ENCODE measurements at regions not wholly inside any gene's neighbourhood (a gene's known extent, or its start where the extent isn't known, plus 50 kb on each side); places are given as distances from the start of the nearest gene placed in this dataset.
"Not testable (repeated sequence)": the region's sequence is repeated elsewhere in the genome, so short reads cannot be mapped to it uniquely, and the experiment has no call there.

DNA sequence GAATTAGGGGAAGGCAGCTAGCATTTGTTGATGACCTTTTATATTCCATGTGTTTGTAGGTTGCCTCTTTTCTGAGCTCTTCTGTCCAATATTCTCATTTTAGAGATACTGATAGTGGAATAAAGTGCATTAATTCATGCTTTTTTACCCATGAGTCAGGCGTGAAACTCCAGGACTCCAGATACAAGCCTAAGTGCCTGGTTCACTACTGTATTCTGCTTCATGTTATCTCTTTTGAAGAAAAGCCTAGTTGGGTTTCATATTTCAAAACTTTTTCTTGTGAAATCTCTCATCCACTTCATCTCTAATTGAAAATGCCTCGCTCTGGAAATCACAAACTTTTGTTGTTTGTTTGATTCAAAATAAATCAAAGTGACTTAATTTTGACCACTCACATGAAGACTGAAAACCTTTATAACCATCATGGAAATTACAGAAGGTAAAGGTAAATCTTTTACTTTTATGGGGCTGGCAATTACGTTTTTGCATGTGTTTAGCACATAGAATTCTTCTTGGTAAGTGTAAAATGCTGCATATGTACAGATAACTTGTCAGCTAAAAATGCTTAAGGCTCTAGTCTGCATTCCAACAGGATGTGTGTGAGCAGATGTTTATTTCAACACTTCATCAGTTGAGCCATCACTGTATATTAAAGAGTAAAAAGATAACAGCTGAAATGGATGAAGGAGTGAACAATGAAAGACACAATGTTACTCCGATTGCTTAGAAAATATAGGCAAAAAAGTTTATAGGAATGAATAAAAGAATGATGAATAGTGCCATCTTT, 961.8 kb upstream of the CELF2 start:
- Histone ChIP-seq H3K4me3 (no peak overlapping the region), H3K4me1 (no peaks in the 10 kb centered on the region), H3K27me3 (no peaks in the 10 kb centered on the region), H3K9me3 (no peaks in the 10 kb centered on the region), H3K36me3 (no peaks in the 10 kb centered on the region), H3K27ac (no peak overlapping the region)
- TF ChIP-seq POLR2A (IDR thresholded peaks at IDR 0.05): no peak
- TF ChIP-seq, protein P1, sequence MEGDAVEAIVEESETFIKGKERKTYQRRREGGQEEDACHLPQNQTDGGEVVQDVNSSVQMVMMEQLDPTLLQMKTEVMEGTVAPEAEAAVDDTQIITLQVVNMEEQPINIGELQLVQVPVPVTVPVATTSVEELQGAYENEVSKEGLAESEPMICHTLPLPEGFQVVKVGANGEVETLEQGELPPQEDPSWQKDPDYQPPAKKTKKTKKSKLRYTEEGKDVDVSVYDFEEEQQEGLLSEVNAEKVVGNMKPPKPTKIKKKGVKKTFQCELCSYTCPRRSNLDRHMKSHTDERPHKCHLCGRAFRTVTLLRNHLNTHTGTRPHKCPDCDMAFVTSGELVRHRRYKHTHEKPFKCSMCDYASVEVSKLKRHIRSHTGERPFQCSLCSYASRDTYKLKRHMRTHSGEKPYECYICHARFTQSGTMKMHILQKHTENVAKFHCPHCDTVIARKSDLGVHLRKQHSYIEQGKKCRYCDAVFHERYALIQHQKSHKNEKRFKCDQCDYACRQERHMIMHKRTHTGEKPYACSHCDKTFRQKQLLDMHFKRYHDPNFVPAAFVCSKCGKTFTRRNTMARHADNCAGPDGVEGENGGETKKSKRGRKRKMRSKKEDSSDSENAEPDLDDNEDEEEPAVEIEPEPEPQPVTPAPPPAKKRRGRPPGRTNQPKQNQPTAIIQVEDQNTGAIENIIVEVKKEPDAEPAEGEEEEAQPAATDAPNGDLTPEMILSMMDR (IDR thresholded peaks at IDR 0.05): no peak
- DNase-seq: no peak

DNA sequence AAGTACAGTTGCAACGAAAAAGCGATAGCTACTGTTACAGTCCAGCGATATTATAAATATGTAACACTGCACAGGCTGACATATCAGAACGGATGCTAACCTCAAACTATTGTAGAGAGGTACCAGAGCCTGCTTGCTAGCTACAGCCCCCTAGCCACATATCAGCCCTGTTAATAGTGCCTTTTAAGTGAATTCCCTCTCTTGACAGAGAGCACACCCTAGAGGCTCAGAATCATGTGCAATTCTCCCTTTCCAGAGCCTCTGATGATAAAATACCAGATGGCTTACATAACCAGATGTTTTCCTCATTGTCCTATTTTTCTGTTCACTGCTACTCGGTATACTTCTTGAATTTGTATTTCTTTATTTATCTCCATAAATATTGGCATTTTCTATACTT, 960.7 kb upstream of the CELF2 start:
- no peaks in the 10 kb centered on the region for H3K36me3 ChIP-seq
- H3K9me3 ChIP-seq: no peaks in the 10 kb centered on the region
- no peak overlapping the region for H3K27ac ChIP-seq
- no peak overlapping the region for H3K4me3 ChIP-seq
- no peaks in the 10 kb centered on the region for H3K27me3 ChIP-seq
- H3K4me1 ChIP-seq: no peaks in the 10 kb centered on the region
- TF ChIP-seq POLR2A (IDR thresholded peaks at IDR 0.05): no peak
- TF ChIP-seq, protein P1 (IDR thresholded peaks at IDR 0.05): no peak
- DNase-seq: no peak

DNA sequence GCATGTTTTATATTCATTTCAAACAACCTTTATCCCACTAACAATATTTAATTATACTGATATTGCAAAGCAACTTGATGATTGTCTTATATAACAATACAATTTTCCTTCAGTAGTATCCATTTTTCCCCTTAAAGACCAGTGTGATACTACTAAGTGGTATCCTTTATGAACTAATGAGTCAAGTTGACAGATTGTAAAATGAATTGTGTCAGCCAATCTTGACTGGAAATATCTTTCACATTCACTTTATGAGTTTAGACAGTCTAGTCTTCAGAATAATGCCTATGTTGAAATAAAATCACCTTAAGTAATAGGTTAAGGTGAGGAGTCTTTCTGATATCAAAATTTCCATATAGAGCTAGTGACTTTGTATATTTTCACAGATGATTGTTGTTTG, 950.0 kb upstream of the CELF2 start:
- no peaks in the 10 kb centered on the region for H3K4me1 ChIP-seq
- no peaks in the 10 kb centered on the region for H3K9me3 ChIP-seq
- TF ChIP-seq POLR2A (IDR thresholded peaks at IDR 0.05): no peak
- TF ChIP-seq, protein P1 (IDR thresholded peaks at IDR 0.05): no peak
- no peak for DNase-seq
- H3K36me3 ChIP-seq: no peaks in the 10 kb centered on the region
- H3K27ac ChIP-seq: no peak overlapping the region
- H3K4me3 ChIP-seq: no peak overlapping the region
- no peaks in the 10 kb centered on the region for H3K27me3 ChIP-seq

DNA sequence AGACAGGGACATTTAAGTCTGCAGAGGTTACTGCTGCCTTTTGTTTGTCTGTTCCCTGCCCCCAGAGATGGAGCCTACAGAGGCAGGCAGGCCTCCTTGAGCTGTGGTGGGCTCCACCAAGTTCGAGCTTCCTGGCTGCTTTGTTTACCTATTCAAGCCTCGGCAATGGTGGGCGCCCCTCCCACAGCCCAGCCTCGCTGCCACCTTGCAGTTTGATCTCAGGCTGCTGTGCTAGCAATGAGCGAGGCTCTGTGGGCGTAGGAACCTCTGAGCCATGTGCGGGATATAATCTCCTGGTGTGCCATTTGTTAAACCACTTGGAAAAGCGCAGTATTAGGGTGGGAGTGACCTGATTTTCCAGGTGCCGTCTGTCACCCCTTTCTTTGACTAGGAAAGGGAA, 942.8 kb upstream of the CELF2 start:
- H3K4me3 ChIP-seq, H3K36me3 ChIP-seq, DNase-seq, H3K4me1 ChIP-seq, H3K27ac ChIP-seq, H3K27me3 ChIP-seq, H3K9me3 ChIP-seq: not testable (repeated sequence)

DNA sequence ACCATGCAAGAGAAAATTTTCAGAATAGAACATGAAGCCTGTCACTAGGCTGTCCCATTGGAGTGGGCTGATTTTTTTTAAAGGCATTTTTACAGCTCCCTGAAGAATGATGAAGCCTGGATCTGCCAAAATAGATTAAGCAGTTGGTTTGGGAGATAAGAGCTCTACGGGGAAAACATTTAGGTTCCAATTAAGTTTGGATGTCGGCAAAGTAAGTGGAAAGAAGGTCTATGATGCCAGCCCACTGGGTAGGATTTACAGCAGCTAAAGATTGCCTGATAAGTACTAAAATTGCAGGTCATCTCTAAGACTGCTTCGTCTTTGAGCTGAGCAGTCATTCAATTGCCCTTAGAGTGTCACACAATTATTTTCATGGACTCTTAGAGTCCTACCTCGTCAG, 939.2 kb upstream of the CELF2 start:
- Histone ChIP-seq H3K36me3 (no peaks in the 10 kb centered on the region), H3K4me3 (no peak overlapping the region), H3K9me3 (no peaks in the 10 kb centered on the region), H3K27me3 (no peaks in the 10 kb centered on the region), H3K4me1 (no peaks in the 10 kb centered on the region), H3K27ac (no peak overlapping the region)
- TF ChIP-seq, protein P1 (IDR thresholded peaks at IDR 0.05): no peak
- no peak for TF ChIP-seq POLR2A (IDR thresholded peaks at IDR 0.05)
- DNase-seq: no peak

DNA sequence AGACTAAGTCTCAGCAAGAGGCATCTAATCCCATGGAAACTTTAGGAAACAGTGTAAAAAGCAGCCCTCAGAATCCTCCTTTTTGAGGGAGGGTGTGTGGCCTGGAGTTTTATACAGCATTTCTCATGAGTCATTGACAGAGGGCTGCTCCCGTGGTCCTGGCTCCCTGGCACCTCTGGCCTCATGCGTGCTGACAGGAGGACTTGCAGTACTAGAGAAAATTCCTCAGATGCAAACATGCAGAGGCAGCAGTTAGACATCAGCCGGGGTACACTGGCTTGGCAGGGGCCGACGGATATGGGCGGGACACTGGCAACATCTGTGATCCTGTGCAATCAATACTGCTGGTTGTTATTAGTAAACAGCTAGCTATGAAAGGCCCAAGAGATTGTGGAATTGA, 925.1 kb upstream of the CELF2 start:
- H3K4me1 ChIP-seq: no peaks in the 10 kb centered on the region
- no peak for TF ChIP-seq POLR2A (IDR thresholded peaks at IDR 0.05)
- TF ChIP-seq, protein P1 (IDR thresholded peaks at IDR 0.05): no peak
- H3K36me3 ChIP-seq: no peaks in the 10 kb centered on the region
- H3K9me3 ChIP-seq: no peaks in the 10 kb centered on the region
- H3K4me3 ChIP-seq: no peak overlapping the region
- DNase-seq: peak in 1 of 3 donors; percentile 44
- H3K27ac ChIP-seq: no peak overlapping the region
- H3K27me3 ChIP-seq: no peaks in the 10 kb centered on the region
